Activated CD4-positive, alpha-beta T cell treated with anti-CD3 and anti-CD28 coated beads for 4 hours (primary cell): ENCODE measurements at regions not wholly inside any gene's neighbourhood (a gene's known extent, or its start where the extent isn't known, plus 50 kb on each side); places are given as distances from the start of the nearest gene placed in this dataset.

Source experiments
- DNase-seq, 2 donors: peaks; one replicate each; pipeline ENCODE4 v3.0.0-alpha.2; 2020

- DNase-seq: no peak
Observed at GRCh38 chr3:188077160-188077799, 76.7 kb upstream of the LPP start.

- no peak for DNase-seq
Observed at GRCh38 chr3:188080091-188080490, 73.9 kb upstream of the LPP start.

- DNase-seq: no peak
Observed at GRCh38 chr3:188082031-188082430, 71.9 kb upstream of the LPP start.

- no peak for DNase-seq
Observed at GRCh38 chr3:188082450-188082849, 71.5 kb upstream of the LPP start.

- no peak for DNase-seq
Observed at GRCh38 chr3:188083011-188083410, 70.9 kb upstream of the LPP start.

- DNase-seq: no peak
Observed at GRCh38 chr3:188084752-188085583, 69.0 kb upstream of the LPP start.

- DNase-seq: no peak
Observed at GRCh38 chr3:188085584-188086560, 68.1 kb upstream of the LPP start.

GRCh38 chr3:188088948-188089685 is 64.8 kb upstream of the LPP start:
- DNase-seq: no peak

- no peak for DNase-seq
Observed at GRCh38 chr3:188090620-188091309, 63.2 kb upstream of the LPP start.

- no peak for DNase-seq
Observed at GRCh38 chr3:188091746-188092145, 62.2 kb upstream of the LPP start.

- peak; percentile 14 to 35 for DNase-seq
Observed at GRCh38 chr3:188092648-188093047, 61.3 kb upstream of the LPP start.

- no peak for DNase-seq
Observed at GRCh38 chr3:188095431-188095830, 58.5 kb upstream of the LPP start.

GRCh38 chr3:188097791-188098190 is 56.2 kb upstream of the LPP start:
- DNase-seq: no peak

GRCh38 chr3:188099907-188100306 is 54.0 kb upstream of the LPP start:
- DNase-seq: no peak

GRCh38 chr3:188102861-188103547 is 51.0 kb upstream of the LPP start:
- no peak for DNase-seq

- no peak for DNase-seq
Observed at GRCh38 chr3:188104050-188104449, 49.9 kb upstream of the LPP start.
